Heart right ventricle (tissue), 16 donors: ENCODE measurements at regions not wholly inside any gene's neighbourhood (a gene's known extent, or its start where the extent isn't known, plus 50 kb on each side); places are given as distances from the start of the nearest gene placed in this dataset.

Experiments used
- ATAC-seq, 8 donors: fragments of 200-7000 bp; cut with Tn5 transposase; one replicate each; pipeline ENCODE4 v1.9.1; 2020; ENCODE audit warnings: mild to moderate bottlenecking in 8 of 8, moderate library complexity in 8 of 8, moderate number of reproducible peaks in 1 of 8
- DNase-seq, 2 donors: peaks; one replicate each; pipeline ENCODE4 v3.0.0-alpha.2; 2020
- H3K27ac ChIP-seq, 10 donors: fragments of 200-600 bp; sonication (generic) in 2 of 10; one replicate each; pipeline versions ENCODE4 v1.5.0 to v1.8.0; 2020 to 2022; ENCODE audit warnings: mild to moderate bottlenecking in 3 of 10
- H3K27me3 ChIP-seq, 7 donors: fragments of 200-600 bp; one replicate each; pipeline ENCODE4 v1.8.0; 2021 to 2022; ENCODE audit warnings: mild to moderate bottlenecking in 2 of 7
- H3K36me3 ChIP-seq, 9 donors: fragments of 200-600 bp; sonication (generic) in 1 of 9; one replicate each; pipeline versions ENCODE4 v1.5.0 to v1.8.0; 2020 to 2022; ENCODE audit warnings: mild to moderate bottlenecking in 2 of 9
- H3K4me1 ChIP-seq, 9 donors: fragments of 200-600 bp; sonication (generic) in 1 of 9; one replicate each; pipeline versions ENCODE4 v1.5.0 to v1.8.0; 2020 to 2022; ENCODE audit warnings: mild to moderate bottlenecking in 4 of 9
- H3K4me3 ChIP-seq, 10 donors: fragments of 200-600 bp; sonication (generic) in 2 of 10; one replicate each; pipeline versions ENCODE4 v1.5.0 to v1.8.0; 2020 to 2022; ENCODE audit warnings: mild to moderate bottlenecking in 7 of 10, moderate library complexity in 2 of 10
- H3K9me3 ChIP-seq, 11 donors: fragments of 200-600 bp in 10 of 11; sonication (generic) in 2 of 11; one replicate each; pipeline versions ENCODE4 v1.5.0 to v1.8.0; 2013 to 2022; ENCODE audit warnings: mild to moderate bottlenecking in 2 of 11, control low read depth in 1 of 11, moderate library complexity in 1 of 11
- WGBS, 2 donors: extraction: QIAGEN DNeasy Blood & Tissue Kit; methylation state at CpG; one replicate each; pipeline ENCODE4 v1.1.7; 2013; ENCODE audit warnings: inconsistent platforms in 1 of 2; 5-methylcytosine and 5-hydroxymethylcytosine counted together
- intact Hi-C, 10 donors: fragments of 100-400 bp; cut with DNase I; formaldehyde crosslinking; loops; one replicate each; pipeline versions ENCODE4 v1.11.1 to v1.14.2; 2022
- TF ChIP-seq, protein P1 (sequence below), 9 donors: fragments of 200-600 bp; sonication (generic) in 2 of 9; IDR thresholded peaks; one replicate each; pipeline versions ENCODE4 v1.5.0 to v1.8.0; 2021 to 2022; ENCODE audit warnings: antibody characterized with exemption in 9 of 9, mild to moderate bottlenecking in 5 of 9, moderate library complexity in 1 of 9
- donor health status: Arrhythmogenic right ventricular cardiomyopathy.
- donor health status: ischemic (EF 13 %, LVEDD 7.1; RV severe dilation, severe dysfunction).
- donor health status: healthy with polysubstance abuse.
- donor health status: DM: no; HTN: yes; CAD: no.
- donor health status: DM: no; HTN: no; CAD: no.
- donor health status: ischemic (EF 25% LVEDD 6.9; RV normal size, moderate dysfunction).
- donor health status: ischemic (EF 25% LVEDD 5.7; RV mildly dilated, moderate dysfunction).
- donor health status: healthy.
- donor health status: DM: yes; HTN: yes; CAD: no.
- donor health status: Ischemic cardiomyopathy.
- donor health status: ischemic (EF 35%, LVEDD 5.7; RV mildly dilated, moderate dysfunction).
- donor health status: nonischemic (EF 11% LVEDD 7.7; RV severe dilation, severe dysfunction).
- donor health status: DM: yes; HTN: yes; CAD: no.
- donor health status: PGD.
- donor health status: ischemic (EF 29% LVEDD 5.4; RV normal size, mild dysfunction).
- donor health status: nonischemic (EF 23%, LVEDD 6.1; RV moderate dilation, normal function).

DNA sequence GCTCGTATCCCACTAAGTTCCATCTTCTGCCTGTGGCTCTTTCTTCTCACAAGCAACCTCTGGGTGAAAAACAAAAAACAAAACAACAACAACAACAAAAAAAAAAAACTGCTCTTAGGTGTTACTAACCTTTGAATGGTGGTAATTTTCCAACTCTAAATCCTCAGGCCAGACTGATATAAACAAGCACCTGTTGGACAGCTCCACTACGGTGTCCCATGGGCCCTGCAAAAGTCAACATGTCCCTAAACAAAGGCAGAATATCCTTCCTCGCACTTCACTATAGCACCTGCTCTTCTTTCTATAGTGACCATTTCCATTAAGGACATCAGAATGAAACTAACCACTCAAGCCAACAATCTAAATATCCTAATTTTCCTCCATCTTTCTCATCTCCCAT, 54.6 kb upstream of the PARM1 start:
- TF ChIP-seq, protein P1, sequence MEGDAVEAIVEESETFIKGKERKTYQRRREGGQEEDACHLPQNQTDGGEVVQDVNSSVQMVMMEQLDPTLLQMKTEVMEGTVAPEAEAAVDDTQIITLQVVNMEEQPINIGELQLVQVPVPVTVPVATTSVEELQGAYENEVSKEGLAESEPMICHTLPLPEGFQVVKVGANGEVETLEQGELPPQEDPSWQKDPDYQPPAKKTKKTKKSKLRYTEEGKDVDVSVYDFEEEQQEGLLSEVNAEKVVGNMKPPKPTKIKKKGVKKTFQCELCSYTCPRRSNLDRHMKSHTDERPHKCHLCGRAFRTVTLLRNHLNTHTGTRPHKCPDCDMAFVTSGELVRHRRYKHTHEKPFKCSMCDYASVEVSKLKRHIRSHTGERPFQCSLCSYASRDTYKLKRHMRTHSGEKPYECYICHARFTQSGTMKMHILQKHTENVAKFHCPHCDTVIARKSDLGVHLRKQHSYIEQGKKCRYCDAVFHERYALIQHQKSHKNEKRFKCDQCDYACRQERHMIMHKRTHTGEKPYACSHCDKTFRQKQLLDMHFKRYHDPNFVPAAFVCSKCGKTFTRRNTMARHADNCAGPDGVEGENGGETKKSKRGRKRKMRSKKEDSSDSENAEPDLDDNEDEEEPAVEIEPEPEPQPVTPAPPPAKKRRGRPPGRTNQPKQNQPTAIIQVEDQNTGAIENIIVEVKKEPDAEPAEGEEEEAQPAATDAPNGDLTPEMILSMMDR (IDR thresholded peaks at IDR 0.05) = no peak
- H3K27ac ChIP-seq = no peak overlapping the region
- H3K9me3 ChIP-seq = no peaks in the 10 kb centered on the region
- H3K4me1 ChIP-seq = peaks cover 0 to 6% (median 0%) of the 10 kb centered on the region in 9 donors
- no peaks in the 10 kb centered on the region for H3K27me3 ChIP-seq
- no peaks in the 10 kb centered on the region for H3K36me3 ChIP-seq
- no peak overlapping the region for H3K4me3 ChIP-seq
- ATAC-seq (no peak), DNase-seq (no peak)
- intact Hi-C loops = loop anchor here in 9 of 10 donors (5.0 to 10.0 kb wide), 5 partner anchors 236 to 686 kb away; no protein-coding TSS in a partner anchor
- 77 to 86% methylated on average over 3 of the region's 3 CpGs for whole genome bisulfite sequencing, 2 donors

DNA sequence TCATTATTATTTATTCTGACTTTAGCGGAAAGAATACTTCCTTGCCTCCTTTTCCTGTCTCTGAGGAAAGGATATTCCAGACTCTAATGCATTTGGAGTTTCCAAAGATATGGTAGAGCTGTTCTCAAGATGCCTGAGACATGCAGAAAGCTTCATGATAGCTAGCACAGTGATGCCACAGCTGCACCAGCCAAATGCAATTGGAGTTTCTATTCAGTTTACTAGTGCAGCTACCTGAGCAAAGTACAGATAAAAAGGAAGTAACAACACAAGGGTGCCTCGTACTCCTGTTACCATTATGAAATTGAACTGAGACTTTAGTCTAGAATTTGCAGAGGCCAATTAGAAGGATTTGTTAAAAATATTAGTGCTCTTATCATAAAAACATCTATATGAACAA, 57.5 kb upstream of the PARM1 start:
- intact Hi-C loops = loop anchor here in 9 of 10 donors (5.0 to 10.0 kb wide), 5 partner anchors 239 to 689 kb away; no protein-coding TSS in a partner anchor
- TF ChIP-seq, protein P1 (IDR thresholded peaks at IDR 0.05) = no peak
- peaks cover 0 to 6% (median 0%) of the 10 kb centered on the region in 9 donors for H3K4me1 ChIP-seq
- DNase-seq = no peak
- no peaks in the 10 kb centered on the region for H3K36me3 ChIP-seq
- H3K27ac ChIP-seq = no peak overlapping the region
- H3K4me3 ChIP-seq = no peak overlapping the region
- ATAC-seq = no peak
- no peaks in the 10 kb centered on the region for H3K27me3 ChIP-seq
- no peaks in the 10 kb centered on the region for H3K9me3 ChIP-seq
- 62 to 71% methylated on average over 2 of the region's 2 CpGs for WGBS, 2 donors

DNA sequence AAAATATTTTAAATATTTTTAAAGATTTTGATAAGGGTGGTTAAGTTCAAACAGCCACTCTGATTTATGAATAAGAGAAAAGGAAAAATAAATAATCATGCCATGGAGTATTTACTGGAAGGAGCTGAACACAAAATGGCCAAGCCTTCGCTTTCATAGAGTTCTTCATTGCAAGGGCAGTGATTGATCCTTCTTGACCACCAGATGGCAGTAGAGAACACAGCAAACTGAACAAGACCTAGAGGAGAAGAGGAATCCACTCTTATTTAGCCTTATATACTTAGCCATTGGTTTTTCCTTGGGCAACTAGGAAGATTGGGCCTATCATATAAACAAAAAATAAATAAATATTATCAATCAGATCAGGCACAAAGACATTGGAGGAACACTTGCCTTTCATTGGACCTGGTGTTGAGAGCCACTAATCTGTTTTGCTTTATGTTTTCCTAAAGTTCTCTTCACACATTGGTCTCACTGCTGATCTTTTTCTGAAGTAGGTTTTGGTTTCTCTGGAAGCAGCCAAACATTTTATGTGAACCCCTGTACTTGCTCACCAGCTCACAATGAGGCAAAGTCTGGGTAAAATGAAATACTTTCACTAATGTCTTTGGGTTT, 58.1 kb upstream of the PARM1 start:
- no peaks in the 10 kb centered on the region for H3K27me3 ChIP-seq
- H3K9me3 ChIP-seq = no peaks in the 10 kb centered on the region
- H3K27ac ChIP-seq = no peak overlapping the region
- 28 to 39% methylated on average over 1 of the region's 1 CpG for WGBS, 2 donors
- TF ChIP-seq, protein P1 (IDR thresholded peaks at IDR 0.05) = peak; percentile 61 to 95 (median 88)
- peak in 1 of 2 donors; percentile 34 for DNase-seq
- no peaks in the 10 kb centered on the region for H3K36me3 ChIP-seq
- peaks cover 0 to 6% (median 0%) of the 10 kb centered on the region in 9 donors for H3K4me1 ChIP-seq
- no peak overlapping the region for H3K4me3 ChIP-seq
- intact Hi-C loops = loop anchor here in 9 of 10 donors (5.0 to 10.0 kb wide), 5 partner anchors 240 to 690 kb away; no protein-coding TSS in a partner anchor
- ATAC-seq = peak; percentile 79 to 90 (median 84)

DNA sequence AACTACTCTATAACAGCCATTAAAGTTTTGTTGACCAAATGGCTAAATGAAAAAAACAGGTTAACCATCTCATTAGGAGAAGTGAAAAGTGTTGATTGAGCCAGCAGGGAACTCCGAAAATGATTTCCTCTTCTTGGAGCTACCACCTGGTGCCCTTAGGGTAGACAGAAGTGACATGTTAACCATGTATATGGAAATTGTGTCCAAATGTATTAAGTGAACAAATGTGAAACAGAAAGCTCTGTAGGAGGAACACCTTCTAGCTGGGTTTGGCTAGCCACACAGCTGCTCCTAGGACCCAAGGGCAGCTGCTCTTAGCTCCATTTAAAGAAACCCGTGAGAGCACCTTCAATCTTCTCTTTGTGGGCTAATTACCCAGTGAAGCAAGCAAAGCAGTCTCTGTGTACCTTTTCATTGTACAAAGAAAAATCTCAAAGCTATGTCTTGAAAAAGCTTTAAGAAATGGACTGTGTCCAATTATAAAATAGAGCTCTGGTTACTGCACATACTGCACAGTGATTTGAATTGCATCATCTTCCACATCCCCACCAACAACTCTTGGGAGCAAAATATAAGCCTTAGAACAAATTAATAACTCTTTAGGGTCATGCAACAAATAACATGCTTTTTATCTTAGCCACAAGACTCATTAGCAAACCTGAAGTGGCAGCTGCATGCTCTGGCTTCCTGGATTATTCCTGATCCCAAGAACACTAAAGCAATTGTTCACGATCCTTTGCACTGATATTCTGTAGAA, 59.2 kb upstream of the PARM1 start:
- TF ChIP-seq, protein P1 (IDR thresholded peaks at IDR 0.05) = no peak
- ATAC-seq (peak in 1 of 8 donors; percentile 34), DNase-seq (no peak)
- Histone ChIP-seq H3K9me3 (no peaks in the 10 kb centered on the region), H3K4me3 (no peak overlapping the region), H3K4me1 (peaks cover 0 to 6% (median 0%) of the 10 kb centered on the region in 9 donors), H3K36me3 (no peaks in the 10 kb centered on the region), H3K27me3 (no peaks in the 10 kb centered on the region), H3K27ac (no peak overlapping the region)
- intact Hi-C loops = loop anchor here in 6 of 10 donors (5.0 to 10.0 kb wide), 5 partner anchors 241 to 691 kb away; no protein-coding TSS in a partner anchor
- 61 to 68% methylated on average over 3 of the region's 3 CpGs for WGBS, 2 donors
